ENCODE measurements at regions not wholly inside any gene's neighbourhood (a gene's known extent, or its start where the extent isn't known, plus 50 kb on each side); places are given as distances from the start of the nearest gene placed in this dataset.
A peak's percentile ranks its signal among the peaks of the same experiment; 100 is the strongest.
"Not testable (repeated sequence)": the region's sequence is repeated elsewhere in the genome, so short reads cannot be mapped to it uniquely, and the experiment has no call there.

GRCh38 chr4:82247171-82247570 is 126.6 kb downstream of the HNRNPD start:
- no peak for DNase-seq

DNA sequence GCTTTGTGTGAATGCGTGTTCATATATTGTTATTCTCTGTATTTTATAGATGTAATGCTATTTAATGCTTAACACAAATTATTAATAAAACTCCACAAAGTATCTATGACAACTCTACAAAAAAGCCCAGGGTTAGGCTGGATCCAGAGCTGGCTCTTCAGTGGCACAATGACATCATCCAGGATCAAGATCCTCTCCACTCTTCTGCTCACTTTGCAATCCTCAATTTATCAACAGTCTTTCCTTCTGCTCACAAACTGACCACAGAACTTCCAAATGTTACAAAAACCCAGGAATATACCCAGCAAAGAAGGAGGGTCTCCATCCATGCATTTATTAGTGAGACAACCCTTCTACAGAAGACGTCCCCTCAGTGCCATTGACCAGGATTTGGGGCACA is 132.3 kb downstream of the HNRNPD start:
- DNase-seq: no peak

GRCh38 chr4:82240410-82240809 is 133.4 kb downstream of the HNRNPD start:
- no peak for DNase-seq

DNA sequence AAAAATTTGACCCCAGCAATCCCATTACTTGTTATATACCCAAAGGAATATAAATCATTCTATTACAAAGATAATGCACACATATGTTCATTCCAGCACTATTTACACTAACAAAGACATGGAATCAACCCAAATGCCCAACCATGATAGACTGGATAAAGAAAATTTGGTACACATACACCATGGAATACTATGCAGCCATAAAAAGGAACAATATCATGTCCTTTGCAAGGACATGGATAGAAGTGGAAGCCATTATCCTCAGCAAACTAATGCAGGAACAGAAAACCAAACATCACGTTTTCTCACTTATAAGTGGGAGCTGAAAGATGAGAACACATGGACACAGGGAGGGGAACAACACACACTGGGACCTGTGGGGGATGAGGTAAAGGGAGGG is 136.6 kb downstream of the HNRNPD start:
- not testable (repeated sequence) for DNase-seq

GRCh38 chr4:82235346-82235745 is 138.4 kb downstream of the HNRNPD start:
- DNase-seq: no peak

- DNase-seq: no peak
Observed at GRCh38 chr4:82232891-82233290, 140.9 kb downstream of the HNRNPD start.

- DNase-seq: no peak
Observed at GRCh38 chr4:82231806-82232205, 142.0 kb downstream of the HNRNPD start.

- DNase-seq: no peak
Observed at GRCh38 chr4:82230306-82230705, 143.5 kb downstream of the HNRNPD start.

DNA sequence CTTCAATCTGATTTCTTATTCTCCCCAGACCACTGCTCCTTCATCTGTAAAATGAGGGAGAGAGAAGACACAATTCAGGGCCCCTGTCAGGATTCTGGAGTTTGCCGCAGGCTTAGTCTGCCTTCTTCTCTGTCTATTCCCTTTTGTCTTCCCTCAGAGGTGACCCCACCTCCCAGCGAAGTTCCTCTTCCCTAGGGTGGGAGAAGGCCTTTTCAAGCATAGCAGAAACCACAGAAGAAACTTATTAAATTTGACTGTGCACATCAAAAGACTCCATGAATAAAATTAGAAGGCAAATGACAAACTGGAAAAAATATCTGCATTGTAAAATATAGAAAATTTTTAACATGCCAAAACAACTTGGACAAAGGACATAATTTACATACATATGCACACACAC is 148.8 kb downstream of the HNRNPD start:
- DNase-seq: no peak

DNA sequence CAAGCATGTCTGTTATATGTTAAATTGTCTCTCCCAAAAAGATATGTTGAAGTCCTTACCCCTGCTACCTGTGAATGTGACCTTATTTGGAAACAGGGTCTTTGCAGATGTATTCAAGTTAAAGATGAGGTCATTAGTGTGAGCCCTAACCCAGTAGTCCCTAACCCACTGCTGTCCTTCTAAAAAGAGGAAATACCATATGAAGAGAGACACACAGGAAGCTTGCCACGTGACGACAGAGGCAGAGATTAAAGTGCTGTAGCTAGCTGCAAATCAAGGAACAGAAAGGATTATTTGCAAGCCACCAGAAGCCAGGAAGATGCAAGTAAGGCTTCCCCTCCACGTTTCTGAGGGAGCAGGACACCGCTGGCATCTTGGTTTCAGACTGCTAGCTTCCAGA is 150.1 kb downstream of the HNRNPD start:
- peak; percentile 24 for DNase-seq

- no peak for DNase-seq
Observed at GRCh38 chr4:82219346-82219745, 154.4 kb downstream of the HNRNPD start.

- DNase-seq: no peak
Observed at GRCh38 chr4:82217986-82218715, 155.6 kb downstream of the HNRNPD start.

DNA sequence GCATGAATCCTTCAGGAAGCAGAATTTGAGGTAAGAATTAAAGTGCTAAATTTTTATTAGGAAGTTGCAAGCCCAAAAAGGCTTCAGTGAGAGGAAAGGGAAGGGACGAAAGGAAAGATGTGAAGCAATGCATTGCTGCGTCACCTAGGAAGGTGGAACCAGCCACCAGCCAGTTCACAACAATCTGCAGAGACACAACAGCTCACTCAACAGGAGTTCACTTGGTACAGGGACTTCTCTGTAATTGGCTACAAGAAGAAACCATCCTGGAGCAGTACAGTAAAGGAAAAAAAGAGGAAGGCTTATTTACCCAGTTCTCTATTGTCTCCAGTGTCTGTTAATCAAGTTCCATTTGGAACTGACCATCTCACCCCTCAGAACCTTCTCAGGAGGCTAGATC is 157.6 kb downstream of the HNRNPD start:
- no peak for DNase-seq

GRCh38 chr4:82215800-82216199 is 158.0 kb downstream of the HNRNPD start:
- no peak for DNase-seq

GRCh38 chr4:82215039-82215438 is 158.8 kb downstream of the HNRNPD start:
- DNase-seq: no peak

DNA sequence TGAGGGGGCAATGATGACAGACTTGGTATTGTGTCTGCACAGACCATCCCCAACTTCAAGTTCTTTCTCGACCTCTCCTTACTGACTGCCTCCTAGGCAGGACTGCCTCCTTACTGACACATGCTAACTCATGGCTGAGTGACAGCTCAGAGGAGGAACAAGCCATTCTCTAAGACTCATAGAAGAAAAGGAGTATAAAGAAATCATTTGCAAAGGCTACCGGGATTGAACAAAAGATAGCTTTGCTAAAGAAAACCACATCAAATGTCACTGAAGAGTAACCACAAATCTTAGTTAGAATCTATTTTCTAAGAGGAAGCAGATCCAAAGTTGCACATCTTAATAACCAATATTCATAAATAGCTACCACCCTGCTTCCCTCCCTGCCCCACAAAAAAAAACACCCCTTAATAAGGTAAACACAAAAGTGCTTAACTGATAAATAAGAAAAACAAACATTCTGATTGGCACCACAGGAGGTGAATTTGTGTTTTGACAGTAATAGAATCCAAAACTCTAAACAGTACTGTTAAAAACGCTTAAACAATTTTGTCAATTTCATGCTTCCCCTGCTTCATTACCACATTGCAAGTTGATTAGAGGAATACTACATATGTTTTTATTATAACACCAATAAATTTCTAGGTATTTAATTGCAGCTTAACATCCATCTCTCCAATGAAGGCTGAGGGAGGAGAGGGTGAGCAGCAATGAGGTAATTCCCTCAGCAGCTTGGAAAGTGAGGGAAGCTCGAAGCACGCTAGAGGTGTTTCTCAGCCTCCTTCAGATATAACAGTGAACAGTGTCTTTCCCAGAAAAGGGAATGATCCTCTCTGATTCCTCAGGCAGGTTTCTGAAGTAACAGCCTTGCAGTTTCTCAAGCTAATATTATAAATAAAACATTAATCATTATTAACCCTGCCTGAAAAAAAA is 160.0 kb downstream of the HNRNPD start:
- DNase-seq: no peak

- DNase-seq: peak; percentile 5
Observed at GRCh38 chr4:82201805-82202641, 171.8 kb downstream of the HNRNPD start.

DNA sequence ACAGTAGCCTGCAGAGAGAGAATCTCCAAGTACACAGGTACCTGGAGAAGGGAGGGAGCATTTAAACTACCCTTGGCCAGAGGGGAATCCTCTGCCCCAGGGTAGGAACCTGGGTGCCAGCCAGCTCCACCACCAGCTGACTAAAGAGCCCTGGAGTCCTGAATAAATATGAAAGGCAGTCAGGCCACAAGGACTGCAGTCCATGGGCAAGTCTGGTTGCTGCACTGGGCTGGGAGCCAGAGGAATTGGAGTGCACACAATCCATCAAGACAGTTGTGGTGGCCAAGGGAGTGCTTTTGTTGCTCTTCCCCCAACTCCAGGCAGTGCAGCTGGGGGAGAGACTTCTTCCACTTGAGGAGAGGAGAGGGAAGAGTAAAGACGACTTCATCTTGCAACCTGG is 172.5 kb downstream of the HNRNPD start:
- DNase-seq: no peak

GRCh38 chr4:82200046-82200445 is 173.7 kb downstream of the HNRNPD start:
- DNase-seq: no peak

DNA sequence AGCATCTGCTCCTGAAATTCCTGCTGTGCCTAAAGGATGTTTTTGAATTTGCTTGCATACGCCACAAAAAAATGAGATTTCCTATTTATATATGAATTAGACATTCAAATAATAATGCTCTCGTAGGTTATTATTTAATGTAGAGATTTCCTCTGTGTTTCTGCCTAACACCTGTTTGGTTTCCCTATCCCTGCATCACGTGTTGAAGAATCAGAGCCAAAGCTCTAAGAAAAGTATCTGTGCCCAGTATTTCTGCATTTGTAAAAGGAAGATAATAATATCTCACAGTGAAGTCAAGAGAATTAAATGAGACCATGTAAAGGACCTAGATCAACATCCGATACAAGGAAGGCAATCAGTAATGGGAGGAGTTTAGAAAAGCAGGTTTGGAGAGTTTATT is 179.5 kb downstream of the HNRNPD start:
- DNase-seq: no peak

DNA sequence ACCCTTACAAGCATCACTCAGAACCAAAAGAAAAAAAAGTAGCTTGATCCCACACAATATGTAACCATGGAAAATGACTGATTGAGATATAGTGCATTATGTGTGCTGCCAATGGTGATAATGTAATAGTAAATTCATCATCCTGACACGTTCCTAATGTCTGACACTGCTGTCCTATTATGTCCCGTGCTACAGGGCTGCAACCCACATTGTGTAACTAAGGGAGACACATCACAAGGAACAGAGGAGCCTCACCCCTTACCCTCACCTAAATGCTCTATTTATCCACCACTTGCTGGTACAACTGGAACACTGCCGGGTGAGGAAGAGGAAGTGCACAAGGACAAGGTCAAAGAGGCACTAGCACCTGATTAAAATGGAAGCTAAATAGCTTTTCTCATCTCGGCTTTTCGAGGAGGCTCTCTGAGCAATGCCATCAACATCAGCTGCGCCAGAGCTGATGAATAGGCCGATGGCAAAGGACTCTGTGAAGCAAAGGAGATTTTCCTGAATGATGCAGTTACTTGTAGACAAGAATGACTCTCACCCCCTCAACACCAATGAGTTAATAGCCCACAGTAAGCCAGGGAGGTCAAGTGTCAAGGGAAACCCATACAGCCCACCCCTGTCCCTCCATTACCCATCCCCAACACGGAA is 181.6 kb downstream of the HNRNPD start:
- DNase-seq: no peak

- no peak for DNase-seq
Observed at GRCh38 chr4:82181789-82182188, 192.0 kb downstream of the HNRNPD start.

- no peak for DNase-seq
Observed at GRCh38 chr4:82172186-82172585, 201.6 kb downstream of the HNRNPD start.

Measured in midbrain (tissue), 1 donor.